NCI-H1092 treated with DMSO at 0.1 percent for 48 hours (cell line): ENCODE measurements at regions not wholly inside any gene's neighbourhood (a gene's known extent, or its start where the extent isn't known, plus 50 kb on each side); places are given as distances from the start of the nearest gene placed in this dataset.
A peak's percentile ranks its signal among the peaks of the same experiment; 100 is the strongest.

ENCODE experiments used
- DNase-seq: peaks from one replicate; lab custom pipeline; 2025; lab: John Stamatoyannopoulos, UW

DNA sequence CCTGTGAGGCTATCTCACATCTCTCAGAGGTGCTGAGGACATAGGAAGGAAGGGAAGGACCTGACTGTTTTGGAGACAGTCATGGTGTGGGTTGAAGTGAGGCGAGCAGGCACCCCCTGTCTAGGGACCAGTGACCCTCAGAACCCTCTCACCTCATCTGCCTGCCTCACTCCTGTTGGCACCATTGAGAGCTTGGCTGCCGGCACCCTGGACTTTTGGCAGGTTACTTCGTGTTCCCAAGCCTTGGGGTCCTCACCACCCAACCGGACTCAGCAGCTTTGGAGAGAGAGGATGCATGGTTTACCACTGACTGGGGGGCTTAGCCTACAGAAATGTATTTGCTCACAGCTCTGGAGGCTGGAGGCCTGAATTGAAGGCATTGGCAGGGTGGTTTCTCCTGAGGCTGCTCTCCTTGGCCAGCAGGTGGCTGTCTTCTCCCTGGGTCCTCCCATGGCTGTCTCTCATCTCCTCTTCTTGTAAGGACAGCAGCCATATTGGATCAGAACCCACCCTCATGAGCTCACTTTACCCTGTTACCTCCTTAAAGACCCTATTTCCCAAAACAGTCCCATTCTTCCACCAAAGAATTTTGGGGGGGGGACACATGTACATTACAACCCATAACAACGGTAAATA lies 142.0 kb downstream of the TSN start:
- peak; percentile 16 for DNase-seq

DNA sequence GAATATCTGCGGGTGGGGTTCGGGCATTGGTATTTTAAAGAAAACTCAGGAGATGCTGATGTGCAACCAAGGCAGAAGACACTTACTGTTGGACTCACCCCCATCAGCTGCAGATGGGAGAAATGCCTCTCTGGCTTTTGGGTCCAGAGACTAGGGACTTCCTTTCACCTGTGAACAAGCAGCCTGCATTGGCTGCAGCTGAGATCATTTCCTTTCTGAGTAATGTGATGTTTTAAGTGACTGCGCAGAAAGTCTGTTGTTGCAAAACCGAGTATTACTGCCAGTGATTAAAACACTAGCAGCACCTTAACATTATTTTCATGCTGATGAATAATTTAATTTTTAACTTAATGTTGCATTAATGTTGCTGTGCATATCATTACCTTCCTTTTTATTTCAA lies 143.0 kb downstream of the TSN start:
- DNase-seq, result no peak

DNA sequence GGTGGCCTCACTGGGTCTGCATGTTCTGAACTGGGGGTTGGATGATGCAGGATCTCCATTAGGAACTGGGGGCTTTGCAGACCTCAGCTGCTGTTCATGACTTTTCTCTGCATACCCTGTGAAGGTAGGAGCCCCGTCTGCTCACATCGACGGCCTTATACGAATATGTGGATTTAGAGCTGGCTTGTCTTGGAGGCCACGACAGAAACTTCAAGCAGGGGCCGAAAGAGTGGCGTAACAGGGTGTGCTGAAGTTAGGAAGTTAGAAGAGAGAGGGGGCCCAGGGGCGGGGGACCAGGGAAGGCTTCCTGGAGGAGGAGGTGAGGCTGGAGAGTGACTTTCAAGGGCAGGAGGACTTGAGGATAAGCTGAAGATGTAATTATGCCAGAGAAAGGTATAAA lies 144.9 kb downstream of the TSN start:
- no peak for DNase-seq

DNA sequence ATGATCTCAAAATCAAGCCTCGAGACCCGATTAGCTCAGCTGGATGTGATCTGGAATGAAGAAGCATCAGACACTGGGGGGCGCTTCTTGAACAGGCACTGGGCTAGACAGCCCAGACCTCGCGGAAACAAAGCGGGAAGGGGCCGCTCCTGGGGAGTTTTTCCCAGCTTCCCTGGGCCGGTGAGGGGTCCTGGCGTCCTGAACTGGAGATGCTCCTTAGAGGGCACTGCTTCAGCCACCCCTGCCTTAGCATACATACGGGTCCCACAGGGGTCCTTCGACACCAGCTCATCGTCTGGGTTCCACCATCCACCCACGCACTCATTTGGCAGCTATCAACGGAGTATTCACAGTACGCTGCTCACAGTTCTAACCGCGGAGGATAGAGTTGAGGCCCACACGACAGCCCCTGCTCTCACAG lies 146.7 kb downstream of the TSN start:
- DNase-seq, result no peak

DNA sequence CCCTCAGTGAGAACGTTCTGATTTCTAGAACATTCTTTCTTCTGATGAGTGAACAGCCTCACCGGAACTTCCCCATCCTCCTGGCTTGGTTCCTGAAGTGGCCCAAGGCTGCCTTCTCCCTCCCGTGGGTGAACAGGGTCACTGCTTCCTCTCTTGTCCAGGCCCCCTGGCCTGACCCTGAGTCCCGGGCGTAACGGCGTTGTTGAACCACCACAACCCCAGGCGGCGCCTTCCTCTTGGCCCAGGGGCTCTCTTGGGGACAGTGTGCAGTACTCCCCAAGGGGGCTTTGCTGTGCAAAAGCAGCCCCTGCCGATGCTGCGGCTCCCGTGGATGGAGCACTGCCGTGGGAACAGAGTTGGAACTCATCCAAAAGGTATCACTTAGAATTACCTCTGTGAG lies 147.2 kb downstream of the TSN start:
- no peak for DNase-seq

DNA sequence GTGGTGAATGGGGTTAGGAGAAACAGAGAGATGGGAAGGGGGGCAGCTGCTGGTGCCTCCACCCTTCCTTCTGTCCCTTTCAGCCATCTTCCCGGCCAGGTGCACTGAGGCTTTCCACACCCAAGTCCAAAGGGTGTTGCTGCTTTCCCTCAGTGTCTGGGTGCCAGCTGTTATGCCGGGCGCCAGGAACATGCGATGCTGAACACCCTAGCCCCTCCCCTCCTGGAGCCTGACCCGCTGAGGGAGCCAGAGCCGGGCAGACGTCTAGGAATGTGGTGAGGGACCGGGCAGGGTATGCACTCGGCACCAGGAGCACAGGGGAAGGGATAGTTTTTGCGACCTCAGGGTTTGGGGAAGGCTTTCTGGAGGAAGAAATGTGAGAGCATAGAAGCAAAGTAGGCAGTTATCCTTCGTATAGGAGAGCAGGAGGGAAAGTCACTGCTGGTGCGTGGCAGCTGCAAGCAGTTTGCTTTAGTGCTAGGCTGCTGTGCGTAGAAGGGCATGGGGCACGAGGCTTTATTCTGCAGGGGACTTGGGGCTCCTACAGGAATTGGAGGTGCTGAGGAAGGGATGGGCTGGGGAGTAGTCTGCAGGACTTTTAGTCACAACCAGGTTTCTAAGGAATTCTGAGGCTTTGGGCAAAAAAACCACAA lies 147.7 kb downstream of the TSN start:
- peak; percentile 15 for DNase-seq

DNA sequence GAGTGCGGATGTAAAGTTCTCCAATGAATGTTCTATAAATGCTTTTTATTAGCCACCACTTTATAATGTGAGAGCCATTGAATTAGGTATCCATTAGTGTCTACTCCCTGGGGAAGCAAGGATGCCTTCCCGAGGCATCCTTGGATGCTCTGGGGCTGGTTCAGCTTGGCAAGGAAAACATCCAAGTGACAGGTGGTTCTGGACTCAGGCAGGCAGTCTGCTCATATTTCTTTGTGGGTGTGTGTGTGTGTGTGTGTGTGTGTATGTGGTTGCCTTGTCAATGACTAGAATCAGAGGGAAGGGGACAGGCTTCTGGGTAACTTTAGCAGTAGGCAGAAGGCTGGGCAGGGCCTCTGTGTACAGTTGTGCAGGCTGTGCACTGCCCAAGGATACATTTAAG lies 149.2 kb downstream of the TSN start:
- no peak for DNase-seq

DNA sequence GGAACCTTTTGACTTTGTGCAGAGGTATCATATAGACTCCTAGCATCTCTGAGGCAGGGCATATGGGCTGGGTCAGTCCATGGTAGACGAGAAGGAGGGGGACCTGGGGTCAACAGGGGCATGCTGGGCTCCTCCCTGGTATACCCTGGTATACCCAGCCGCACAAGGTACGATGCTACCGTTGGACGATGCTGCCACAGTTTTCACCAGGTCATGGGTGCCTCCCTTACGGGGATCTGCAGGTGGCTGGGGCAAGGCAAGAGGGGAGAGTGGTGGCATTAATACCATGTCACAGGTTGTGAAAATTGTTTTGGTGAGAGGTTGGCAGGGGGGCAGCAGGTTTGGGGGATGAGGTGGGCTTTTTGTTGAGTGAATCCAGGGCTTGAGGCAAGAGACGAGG lies 149.8 kb downstream of the TSN start:
- DNase-seq, result no peak

DNA sequence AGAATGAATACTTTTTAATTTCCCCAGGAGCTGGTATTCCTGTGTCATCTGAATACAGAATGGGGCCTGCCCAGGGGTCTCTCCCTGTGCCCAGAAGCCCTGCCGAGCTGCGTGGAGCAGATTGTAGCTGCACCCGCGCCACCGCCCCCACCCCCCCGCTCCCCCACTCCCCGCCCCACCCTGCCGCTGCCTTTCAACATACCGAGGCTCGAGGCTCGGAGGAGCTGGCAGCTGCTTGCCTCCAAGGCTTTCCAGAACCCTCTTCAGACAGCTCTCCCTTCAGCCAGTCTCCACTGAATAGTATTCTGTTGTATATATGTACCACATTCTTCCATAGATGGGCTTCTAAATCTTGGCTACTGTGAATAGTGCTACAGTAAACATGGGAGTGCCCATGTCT lies 150.7 kb downstream of the TSN start:
- no peak for DNase-seq

DNA sequence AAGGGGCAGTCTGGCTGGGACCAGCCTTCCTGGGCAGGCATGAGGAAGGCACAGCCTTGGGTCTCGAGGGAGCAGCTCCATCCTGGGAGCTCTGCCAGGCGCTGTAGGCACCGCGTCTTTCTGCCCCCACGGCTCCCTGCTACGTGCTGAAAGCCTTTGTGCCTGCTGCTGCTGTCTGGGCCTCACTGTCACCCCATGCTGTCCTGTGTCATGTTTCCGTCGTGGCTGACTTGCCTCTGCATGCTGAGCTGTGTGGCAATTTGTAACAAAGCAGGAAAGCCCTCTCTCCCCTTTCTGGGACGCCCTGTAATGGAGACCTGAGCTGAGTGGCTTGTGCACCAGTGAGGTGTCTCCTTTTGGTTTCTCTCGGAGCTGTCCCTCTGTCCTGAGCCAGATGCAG lies 152.5 kb downstream of the TSN start:
- peak; percentile 28 for DNase-seq

DNA sequence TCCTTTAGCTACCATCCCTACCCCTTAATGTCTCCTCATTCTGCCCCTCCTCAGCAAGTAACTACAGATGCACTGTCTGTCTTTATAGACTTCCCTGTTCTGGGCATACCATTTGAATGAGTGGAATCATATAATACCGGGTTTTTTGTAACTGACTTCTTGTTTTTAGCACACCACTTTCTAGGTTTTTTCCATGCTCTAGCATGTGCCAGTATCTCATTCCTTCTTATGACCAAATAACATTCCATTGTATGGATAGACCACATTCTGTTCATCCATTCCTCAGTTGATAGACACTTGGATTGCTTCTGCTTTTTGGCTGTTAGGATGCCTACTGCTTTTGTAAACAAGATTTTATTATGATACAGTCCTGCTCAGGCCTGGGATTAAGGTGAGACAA lies 154.7 kb downstream of the TSN start:
- DNase-seq, result no peak

DNA sequence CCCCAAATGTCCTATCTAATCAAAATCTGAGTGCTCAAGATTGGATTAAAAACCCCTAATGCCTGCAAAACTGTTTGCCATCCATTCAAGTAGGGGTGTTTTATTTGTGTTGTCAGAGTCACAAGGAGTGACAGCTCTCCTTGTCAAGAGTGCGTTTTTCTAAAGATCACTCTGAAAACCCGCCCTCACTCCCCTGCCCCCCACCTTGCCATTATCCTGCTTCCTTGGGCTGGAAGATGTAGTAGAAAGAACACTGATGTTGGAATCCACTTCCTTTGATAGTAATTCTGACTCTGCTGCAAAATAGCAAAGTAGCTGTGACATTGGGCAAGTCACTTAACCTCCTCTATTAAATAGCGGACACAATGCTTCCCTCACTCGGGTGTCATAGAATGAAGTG lies 155.6 kb downstream of the TSN start:
- no peak for DNase-seq

DNA sequence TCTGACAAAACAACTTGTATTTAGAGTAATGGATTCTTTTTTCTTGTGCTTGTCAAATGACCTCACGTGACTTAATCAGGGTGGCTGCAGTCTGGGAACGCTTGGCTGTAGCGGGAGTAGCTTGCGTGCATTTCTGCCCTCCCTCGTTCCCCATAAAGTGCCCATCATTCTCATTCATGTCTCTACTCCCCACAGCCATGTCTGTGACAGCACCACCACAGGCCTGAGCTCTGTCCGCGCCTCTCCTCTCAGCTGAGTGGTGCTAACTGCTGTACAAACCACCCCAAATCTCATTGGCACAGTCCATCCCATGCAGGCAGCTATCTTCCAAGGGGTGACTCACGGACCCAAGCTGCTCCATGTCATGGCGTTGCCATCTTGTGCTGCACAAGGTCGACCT lies 161.7 kb downstream of the TSN start:
- DNase-seq, result no peak

DNA sequence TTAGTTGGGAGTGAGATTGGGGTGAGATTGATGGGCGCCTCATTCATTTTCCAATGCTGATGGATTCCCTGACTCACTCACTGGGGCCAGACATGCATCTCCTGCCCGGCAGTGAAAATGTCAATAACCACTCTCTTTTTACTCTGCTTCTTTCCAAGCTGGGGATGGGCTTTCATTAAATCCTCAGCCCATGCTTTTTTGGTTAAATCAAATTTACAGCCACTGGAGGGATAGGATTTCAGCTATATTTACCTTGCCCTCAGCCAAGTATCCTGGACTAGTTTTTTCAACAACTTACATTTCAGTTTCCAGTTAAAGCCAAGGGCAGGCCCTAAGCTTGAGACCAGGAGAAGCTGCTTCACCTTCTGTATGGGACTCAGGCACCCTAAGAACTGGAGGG lies 162.8 kb downstream of the TSN start:
- no peak for DNase-seq

DNA sequence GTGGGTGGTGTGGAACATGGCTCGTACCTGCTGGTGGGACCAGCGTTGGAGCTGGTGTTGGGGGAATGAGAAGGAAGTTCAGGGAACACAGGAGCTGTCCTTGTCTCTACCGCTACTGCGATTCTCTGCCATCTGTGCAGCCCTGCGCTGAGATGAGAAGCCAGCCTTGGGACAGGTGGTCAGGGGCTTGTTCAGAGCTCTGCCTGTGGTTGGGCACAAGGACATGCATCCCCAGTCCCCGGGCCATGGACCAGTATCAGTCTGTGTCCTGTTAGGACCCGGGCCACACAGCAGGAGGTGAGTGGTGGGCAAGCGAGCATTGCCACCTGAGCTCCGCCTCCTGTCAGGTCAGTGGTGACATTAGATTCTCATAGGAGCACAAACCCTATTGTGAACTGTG lies 164.4 kb downstream of the TSN start:
- no peak for DNase-seq

DNA sequence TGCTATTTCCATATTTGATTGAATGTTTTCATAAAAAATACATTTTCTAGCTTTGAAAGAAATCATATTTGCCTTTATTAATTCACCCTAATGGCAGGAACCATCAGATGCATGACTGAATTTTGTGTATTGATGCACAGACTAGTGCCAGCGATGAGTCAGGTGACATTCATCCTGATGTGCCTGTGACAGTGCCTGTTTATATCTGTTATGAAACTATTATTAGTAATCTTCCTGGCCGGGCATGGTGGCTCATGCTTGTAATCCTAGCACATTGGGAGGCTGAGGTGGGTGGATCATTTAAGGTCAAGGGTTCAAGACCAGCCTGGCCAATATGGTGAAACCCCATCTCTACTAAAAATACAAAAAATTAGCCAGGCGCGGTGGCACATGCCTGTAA lies 170.0 kb downstream of the TSN start:
- DNase-seq, result no peak

DNA sequence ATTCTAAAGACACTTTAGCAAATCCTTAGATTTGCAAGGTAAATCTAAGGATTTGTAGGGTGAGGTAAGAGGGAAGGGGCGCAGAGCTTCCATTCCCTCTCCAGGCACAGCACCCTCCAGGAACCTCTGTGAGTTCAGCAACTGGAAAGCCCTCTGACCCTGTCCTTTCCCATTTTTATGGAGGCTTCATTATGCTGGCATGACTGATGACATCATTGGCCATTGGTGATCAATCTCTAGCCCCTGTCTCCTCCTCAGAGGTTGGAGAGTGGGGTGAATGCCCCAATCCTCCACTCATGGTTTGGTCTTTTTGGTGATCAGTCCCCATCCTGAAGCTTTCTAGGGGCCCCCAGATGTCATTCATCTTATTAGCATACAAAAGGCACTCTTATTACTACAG lies 187.8 kb downstream of the TSN start:
- DNase-seq, result no peak

DNA sequence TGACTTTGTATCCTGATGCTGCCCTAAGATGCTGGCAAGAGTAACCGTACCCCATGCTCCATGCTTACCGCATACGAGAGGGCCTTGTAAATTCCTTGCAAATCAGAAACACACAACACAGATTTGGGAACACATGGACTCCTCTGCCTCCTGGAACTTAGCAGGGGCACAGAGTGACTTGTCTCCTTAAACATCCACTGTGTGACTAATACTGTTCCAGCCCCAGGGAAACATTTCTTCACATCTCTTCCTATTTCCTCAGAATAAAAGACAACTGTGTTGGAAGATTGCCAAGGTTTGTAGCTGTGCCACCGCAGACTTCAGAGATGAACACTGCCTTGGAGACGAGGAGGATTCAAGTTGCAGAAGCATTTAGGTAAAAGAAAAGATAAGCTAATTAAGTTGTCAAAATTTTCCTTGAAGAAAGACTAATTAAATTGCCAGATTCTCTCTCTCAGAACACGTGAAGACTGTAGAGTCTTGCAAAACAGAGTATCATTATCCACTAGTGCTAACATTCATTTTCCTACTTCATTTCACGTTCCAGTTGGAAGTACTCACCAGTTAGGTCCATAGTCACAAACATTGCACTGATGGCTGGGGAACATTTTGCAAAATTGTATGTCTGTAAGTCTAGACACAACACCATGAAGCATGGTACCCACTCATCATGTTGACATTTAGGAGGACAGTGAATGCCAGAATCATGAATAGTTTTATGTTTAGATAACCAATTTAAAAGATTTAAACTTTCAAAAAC lies 188.8 kb downstream of the TSN start:
- no peak for DNase-seq

DNA sequence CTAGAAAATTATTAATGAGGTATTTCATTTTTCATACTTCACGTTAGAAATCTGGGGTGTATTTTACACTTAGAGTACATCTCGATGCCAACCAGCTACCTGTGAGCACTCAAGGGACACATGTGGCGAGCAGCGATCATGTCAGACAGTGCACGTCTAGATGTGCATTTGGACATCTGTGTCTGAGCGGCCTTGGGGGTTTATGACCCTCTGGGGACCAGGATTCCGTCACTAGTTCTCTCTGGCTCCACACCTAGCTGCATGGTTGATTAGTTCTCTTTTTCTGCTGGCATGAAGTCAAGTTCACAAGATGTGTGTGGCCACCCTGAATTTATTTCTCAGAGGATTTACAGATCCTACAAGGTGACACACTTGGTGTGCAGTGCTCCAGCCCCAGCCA lies 192.2 kb downstream of the TSN start:
- no peak for DNase-seq

DNA sequence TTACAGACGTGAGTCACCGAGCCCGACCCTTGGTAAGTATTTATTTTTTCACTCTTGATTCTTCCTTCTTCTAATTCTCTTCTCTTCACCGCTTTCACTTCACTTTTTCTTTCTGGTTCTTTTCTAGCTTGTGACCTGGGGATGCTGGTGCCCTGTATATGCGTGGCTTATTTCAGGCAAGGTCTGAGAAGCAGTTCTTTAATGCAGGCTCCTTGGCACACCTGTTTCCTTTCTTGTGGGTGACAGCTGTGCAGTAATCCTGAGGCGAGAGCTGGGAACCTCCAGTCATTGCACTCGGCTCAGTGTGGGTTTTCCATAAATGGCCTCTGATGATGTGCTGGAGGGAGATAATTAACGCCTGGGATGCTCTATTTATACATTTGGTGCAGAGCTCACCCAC lies 193.8 kb downstream of the TSN start:
- DNase-seq, result no peak

DNA sequence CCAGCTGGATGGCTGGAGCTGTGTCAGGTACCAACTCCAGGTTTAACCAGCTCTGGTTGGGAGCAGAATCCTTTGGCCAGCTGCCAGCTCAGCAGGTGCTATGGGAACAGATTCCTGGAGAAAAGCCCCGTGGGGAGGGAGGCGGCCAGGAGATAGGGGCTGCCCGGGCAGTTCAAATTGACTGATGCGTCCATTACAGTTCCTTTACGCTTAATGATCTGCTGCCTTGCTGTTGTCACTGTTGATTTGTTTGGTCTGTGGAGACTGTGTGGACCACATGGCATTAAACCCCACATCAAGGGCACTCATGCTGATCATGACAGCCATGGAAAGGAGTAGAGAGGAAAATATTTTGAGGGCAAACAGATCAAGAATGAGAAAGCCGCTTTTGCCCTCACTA lies 200.0 kb downstream of the TSN start:
- DNase-seq, result peak; percentile 69

DNA sequence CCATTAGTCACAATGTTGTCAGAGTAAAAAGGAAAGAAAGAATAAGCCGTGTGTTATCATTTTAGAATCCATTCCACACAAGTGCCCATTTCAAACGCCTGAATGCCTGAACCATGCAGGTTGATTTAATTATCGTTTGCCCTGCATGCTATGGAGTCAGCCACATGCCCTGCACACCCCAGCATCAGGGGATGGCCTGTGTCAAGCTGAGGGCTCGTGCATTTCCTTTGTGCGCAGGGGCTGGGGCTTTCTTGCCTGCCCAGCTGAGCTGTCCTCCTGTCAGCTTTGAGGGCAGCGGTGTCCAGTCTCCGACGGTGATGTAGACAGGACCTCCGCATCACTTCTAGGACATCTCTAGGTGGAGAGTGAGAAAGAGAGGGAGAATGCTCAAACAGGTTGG lies 200.4 kb downstream of the TSN start:
- no peak for DNase-seq

DNA sequence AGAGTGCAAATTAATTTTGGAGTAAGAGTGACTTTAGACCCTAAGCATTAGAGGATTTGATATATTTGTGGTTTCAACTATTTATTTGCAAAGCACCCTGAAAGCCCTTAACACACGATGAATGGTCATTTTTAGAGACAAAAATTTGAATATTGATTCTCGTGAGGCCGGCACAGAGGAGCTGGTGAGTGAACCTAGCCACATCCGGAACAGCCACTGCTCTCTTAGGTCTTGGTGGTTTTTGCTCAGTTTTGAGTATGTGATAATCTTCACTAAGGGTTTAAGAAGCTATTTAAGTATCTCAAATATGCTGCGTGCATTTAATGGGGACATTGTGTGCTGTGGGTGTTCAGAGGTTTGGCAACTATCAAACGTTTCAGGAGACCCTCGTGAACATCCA lies 204.8 kb downstream of the TSN start:
- DNase-seq, result no peak

DNA sequence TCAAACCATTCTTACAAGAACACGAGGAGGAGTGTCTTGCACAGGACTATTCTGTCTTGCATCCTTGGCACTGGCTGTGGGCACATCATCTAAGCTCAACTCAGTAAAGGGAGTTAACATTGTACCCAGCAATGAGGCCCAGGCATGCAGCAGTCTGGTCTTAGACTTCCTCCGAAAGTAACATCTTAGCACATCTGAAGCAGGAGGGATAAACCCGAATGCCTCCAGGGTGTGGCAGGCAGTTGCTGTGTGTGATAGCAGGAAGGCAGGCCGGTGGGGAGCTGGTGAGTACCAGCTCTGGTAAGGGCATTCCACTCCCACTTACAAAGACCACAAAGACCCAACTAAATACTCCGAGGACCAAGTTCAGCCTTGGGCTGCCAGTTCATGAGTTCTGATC lies 206.3 kb downstream of the TSN start:
- DNase-seq, result no peak
